Kidney epithelial cell (primary cell): ENCODE measurements at regions not wholly inside any gene's neighbourhood (a gene's known extent, or its start where the extent isn't known, plus 50 kb on each side); places are given as distances from the start of the nearest gene placed in this dataset.

Experiments used
- DNase-seq: peaks from one replicate; pipeline ENCODE4 v3.0.0-alpha.2; 2010; ENCODE audit warnings: low read depth
- H3K27me3 ChIP-seq: 2 replicates; pipeline ENCODE4 v1.6.0; 2011; ENCODE audit warnings: low read length; ENCODE audit not compliant: control insufficient read depth, insufficient read depth
- H3K36me3 ChIP-seq: 2 replicates; pipeline ENCODE4 v1.5.1; 2011; ENCODE audit warnings: low read length; ENCODE audit not compliant: control insufficient read depth, insufficient read depth
- H3K4me3 ChIP-seq: 2 replicates; pipeline ENCODE4 v1.5.1; 2011; ENCODE audit warnings: low read depth, mild to moderate bottlenecking, control low read depth, low read length
- TF ChIP-seq, protein P1 (sequence below): IDR thresholded peaks from 2 replicates; pipeline ENCODE4 v1.5.1; 2011; ENCODE audit warnings: mild to moderate bottlenecking, moderate library complexity, low read length, control low read depth, inconsistent platforms; ENCODE audit not compliant: insufficient read depth, poor library complexity, severe bottlenecking

DNA sequence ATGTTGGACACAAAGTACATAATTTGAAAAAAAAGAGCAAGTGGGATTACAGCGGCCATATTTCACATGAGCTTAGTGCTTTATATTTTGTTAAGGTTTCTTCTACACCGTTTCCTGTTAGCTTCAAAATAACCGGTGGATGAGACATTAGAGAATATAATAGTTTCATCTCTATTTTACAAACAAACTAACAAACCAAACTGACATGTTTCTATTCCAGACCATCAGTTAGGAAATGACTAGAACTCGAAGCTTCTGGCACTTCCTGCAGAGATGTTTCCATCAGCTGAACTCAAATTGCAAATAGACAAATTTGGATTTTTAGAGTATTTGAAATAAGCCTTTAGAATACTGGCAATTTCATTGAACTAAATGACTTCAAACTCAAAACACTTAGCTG is 86.5 kb downstream of the MTRR start:
- no peak for DNase-seq
- Histone ChIP-seq H3K27me3 (no peaks in the 10 kb centered on the region), H3K36me3 (no peaks in the 10 kb centered on the region), H3K4me3 (no peak overlapping the region)
- TF ChIP-seq, protein P1, sequence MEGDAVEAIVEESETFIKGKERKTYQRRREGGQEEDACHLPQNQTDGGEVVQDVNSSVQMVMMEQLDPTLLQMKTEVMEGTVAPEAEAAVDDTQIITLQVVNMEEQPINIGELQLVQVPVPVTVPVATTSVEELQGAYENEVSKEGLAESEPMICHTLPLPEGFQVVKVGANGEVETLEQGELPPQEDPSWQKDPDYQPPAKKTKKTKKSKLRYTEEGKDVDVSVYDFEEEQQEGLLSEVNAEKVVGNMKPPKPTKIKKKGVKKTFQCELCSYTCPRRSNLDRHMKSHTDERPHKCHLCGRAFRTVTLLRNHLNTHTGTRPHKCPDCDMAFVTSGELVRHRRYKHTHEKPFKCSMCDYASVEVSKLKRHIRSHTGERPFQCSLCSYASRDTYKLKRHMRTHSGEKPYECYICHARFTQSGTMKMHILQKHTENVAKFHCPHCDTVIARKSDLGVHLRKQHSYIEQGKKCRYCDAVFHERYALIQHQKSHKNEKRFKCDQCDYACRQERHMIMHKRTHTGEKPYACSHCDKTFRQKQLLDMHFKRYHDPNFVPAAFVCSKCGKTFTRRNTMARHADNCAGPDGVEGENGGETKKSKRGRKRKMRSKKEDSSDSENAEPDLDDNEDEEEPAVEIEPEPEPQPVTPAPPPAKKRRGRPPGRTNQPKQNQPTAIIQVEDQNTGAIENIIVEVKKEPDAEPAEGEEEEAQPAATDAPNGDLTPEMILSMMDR: no peak

DNA sequence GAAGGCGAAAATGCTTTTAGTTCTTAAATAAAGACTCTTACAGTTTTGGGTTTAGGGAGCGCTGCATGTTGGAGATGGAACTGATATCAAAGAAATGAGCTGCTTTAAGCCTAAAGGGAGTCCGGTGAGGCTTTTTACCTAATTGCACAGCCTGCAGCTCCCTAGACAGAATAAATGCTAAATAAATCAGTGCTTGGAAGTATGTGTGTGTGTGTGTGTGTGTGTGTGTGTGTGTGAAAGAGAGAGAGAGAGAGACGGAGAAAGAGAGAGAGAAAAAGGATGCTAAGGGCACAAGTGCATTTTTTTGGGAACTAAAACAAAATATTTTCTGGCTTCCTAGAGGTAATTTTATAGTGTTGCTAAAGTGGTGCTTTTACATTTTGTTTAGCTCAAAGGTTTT is 88.4 kb downstream of the MTRR start:
- H3K27me3 ChIP-seq: no peaks in the 10 kb centered on the region
- no peak overlapping the region for H3K4me3 ChIP-seq
- DNase-seq: no peak
- TF ChIP-seq, protein P1: no peak
- H3K36me3 ChIP-seq: no peaks in the 10 kb centered on the region

DNA sequence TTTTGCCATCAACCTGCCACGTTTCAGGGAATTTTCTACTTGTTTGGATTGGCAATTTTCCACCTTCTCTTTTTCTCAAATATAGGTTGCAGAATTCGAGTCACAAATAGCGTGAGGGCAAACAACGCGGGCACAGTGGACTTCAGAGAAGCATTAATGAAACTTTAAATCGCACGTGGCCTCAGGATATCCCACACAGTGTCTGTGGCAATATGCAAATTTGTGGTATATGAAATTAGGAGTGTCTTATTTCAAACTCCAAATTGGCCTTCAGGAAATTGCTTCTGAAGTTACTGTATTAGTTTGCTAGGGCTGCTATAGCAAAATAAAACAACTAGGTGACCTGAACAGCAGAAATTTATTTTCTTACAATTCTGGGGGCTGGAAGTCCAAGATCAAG is 91.2 kb downstream of the MTRR start:
- TF ChIP-seq, protein P1: no peak
- Histone ChIP-seq H3K27me3 (no peaks in the 10 kb centered on the region), H3K36me3 (no peaks in the 10 kb centered on the region), H3K4me3 (no peak overlapping the region)
- no peak for DNase-seq

DNA sequence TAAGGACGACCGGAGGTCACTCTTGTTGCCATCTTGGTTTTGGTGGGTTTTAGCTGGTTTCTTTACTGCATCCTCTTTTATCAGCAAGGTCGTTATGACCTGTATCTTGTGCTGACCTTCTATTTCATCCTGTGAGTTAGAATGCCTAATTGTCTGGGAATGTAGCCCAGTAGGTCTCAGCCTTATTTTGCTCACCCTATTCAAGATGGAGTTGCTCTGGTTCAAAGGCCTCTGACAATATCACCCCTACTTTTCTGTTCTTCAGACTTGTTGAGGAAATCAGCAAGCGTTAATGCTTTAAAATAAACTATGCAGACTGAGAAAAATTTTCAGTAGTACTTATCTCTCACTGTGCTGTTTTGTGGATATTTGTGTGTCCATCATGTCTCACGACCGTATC is 92.6 kb downstream of the MTRR start:
- Histone ChIP-seq H3K36me3 (no peaks in the 10 kb centered on the region), H3K4me3 (no peak overlapping the region), H3K27me3 (no peaks in the 10 kb centered on the region)
- no peak for DNase-seq
- TF ChIP-seq, protein P1: no peak

DNA sequence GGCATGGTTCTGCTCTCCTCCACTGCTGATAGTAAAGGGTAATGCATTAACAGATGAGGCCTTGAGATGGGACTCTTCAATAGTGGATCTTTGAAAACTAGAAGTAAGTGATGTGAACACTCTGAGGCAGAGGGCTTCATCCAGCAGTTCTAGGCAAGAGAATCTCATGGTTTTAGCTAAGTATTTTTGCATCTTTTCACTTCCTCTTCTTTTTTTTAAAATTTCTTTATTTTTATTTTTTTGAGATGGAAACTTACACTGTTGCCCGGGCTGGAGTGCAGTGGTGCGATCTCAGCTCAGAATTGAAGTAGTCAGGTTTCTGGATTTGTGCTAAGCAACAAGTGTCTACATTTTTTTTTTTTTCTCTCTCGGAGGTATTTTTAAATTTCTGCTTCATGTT is 101.9 kb downstream of the MTRR start:
- no peak for DNase-seq
- Histone ChIP-seq H3K4me3 (no peak overlapping the region), H3K36me3 (no peaks in the 10 kb centered on the region), H3K27me3 (no peaks in the 10 kb centered on the region)
- TF ChIP-seq, protein P1: no peak

DNA sequence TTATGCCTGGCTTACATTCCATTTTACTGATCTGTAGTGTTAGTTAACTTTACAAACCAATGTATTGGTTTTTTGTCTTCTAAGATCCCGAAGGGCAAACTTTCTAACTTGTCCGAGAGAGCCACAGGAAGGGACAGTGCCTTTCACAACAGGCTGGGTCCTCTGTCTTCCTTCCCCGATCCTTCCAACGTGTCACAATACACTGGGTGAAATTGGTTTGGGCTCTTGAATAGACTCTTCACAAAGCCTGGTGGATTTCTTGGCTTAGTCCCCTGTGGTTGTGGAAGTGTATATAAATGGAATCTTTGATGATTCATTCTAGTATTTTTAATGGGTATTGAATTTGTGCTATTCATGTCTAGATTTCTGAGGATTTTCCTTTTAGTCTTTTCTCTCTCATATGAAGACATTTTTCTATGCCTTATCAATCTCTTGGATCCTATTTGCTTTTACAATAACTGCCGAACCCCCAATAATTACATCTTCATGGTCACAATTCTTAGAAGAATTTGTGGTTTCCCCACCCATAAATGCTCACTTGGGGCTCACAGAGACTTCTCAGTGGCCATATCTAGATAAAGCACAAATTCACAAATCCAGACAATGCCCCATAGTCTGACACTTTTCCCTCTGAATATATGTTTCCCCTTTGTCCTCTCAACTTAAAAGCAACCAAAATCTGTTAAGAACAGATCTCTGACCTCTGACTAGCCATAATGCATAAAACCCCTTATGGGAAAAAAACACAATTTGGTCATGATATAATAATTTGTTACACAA is 107.7 kb downstream of the MTRR start:
- Histone ChIP-seq H3K36me3 (no peaks in the 10 kb centered on the region), H3K27me3 (no peaks in the 10 kb centered on the region), H3K4me3 (no peak overlapping the region)
- TF ChIP-seq, protein P1: no peak
- no peak for DNase-seq
